SK-N-SH treated with all-trans-retinoic acid at 6 μM for 48 hours (cell line): ENCODE measurements at regions not wholly inside any gene's neighbourhood (a gene's known extent, or its start where the extent isn't known, plus 50 kb on each side); places are given as distances from the start of the nearest gene placed in this dataset.

ENCODE experiments used
- ATAC-seq: fragments of 200-7000 bp; cut with Tn5 transposase; 3 replicates; pipeline ENCODE4 v1.9.1; 2020; ENCODE audit warnings: mild to moderate bottlenecking, moderate library complexity
- ARNTL ChIP-seq: fragments of 450-650 bp; formaldehyde crosslinking; IDR thresholded peaks from 2 replicates; pipeline ENCODE4 v1.5.0; 2020; ENCODE audit warnings: low read depth, mild to moderate bottlenecking, moderate library complexity, borderline replicate concordance
- BACH2 ChIP-seq: fragments of 250-450 bp; sonication (Bioruptor Pico); IDR thresholded peaks from 2 replicates; pipeline ENCODE4 v1.9.0; 2021; ENCODE audit warnings: mild to moderate bottlenecking, borderline replicate concordance
- CSDC2 ChIP-seq: fragments of 250-450 bp; sonication (Bioruptor Pico); IDR thresholded peaks from 2 replicates; pipeline ENCODE4 v1.5.0; 2020; ENCODE audit warnings: mild to moderate bottlenecking, moderate library complexity
- CSRNP3 ChIP-seq: fragments of 250-450 bp; sonication (Bioruptor Pico); IDR thresholded peaks from 2 replicates; pipeline ENCODE4 v1.5.1; 2021; ENCODE audit warnings: mild to moderate bottlenecking, moderate library complexity
- GLIS3 ChIP-seq: fragments of 250-450 bp; sonication (Bioruptor Pico); IDR thresholded peaks from 2 replicates; pipeline ENCODE4 v1.5.0; 2020; ENCODE audit warnings: mild to moderate bottlenecking, moderate library complexity
- ISL1 ChIP-seq: fragments of 250-450 bp; sonication (Bioruptor Pico); IDR thresholded peaks from 2 replicates; pipeline ENCODE4 v2.1.2; 2022; ENCODE audit warnings: mild to moderate bottlenecking, moderate library complexity
- OSR1 ChIP-seq: fragments of 250-450 bp; sonication (Bioruptor Pico); IDR thresholded peaks from 2 replicates; pipeline ENCODE4 v1.8.0; 2022; ENCODE audit warnings: moderate library complexity, mild to moderate bottlenecking, inconsistent platforms
- PPARA ChIP-seq: fragments of 250-450 bp; sonication (Bioruptor Pico); IDR thresholded peaks from 2 replicates; pipeline ENCODE4 v1.5.0; 2020; ENCODE audit warnings: mild to moderate bottlenecking, borderline replicate concordance
- SNAI2 ChIP-seq: fragments of 250-450 bp; sonication (Bioruptor Pico); IDR thresholded peaks from 2 replicates; pipeline ENCODE4 v1.5.0; 2020; ENCODE audit warnings: mild to moderate bottlenecking, moderate library complexity
- TCF4 ChIP-seq: fragments of 250-450 bp; sonication (Bioruptor Pico); IDR thresholded peaks from 2 replicates; pipeline ENCODE4 v1.8.0; 2021; ENCODE audit warnings: mild to moderate bottlenecking, moderate library complexity, borderline replicate concordance
- ZC3H10 ChIP-seq: fragments of 250-450 bp; sonication (Bioruptor Pico); IDR thresholded peaks from 2 replicates; pipeline ENCODE4 v1.5.1; 2021; ENCODE audit warnings: mild to moderate bottlenecking, moderate library complexity
- ZFP3 ChIP-seq: fragments of 250-450 bp; sonication (Bioruptor Pico); IDR thresholded peaks from 2 replicates; pipeline ENCODE4 v1.5.0; 2020; ENCODE audit warnings: mild to moderate bottlenecking, moderate library complexity
- ZNF565 ChIP-seq: fragments of 450-650 bp; formaldehyde crosslinking; conservative IDR thresholded peaks from 2 replicates; pipeline ENCODE4 v1.5.0; 2020; ENCODE audit warnings: low read depth, mild to moderate bottlenecking, moderate library complexity
- ZNF70 ChIP-seq: fragments of 450-650 bp; formaldehyde crosslinking; IDR thresholded peaks from 2 replicates; pipeline ENCODE4 v1.5.0; 2020; ENCODE audit warnings: mild to moderate bottlenecking, moderate library complexity
- ZNF8 ChIP-seq: fragments of 450-650 bp; formaldehyde crosslinking; IDR thresholded peaks from 2 replicates; pipeline ENCODE4 v1.5.0; 2020; ENCODE audit warnings: mild to moderate bottlenecking, moderate library complexity
- TF ChIP-seq, protein P1 (sequence below): fragments of 250-450 bp; sonication (Bioruptor Pico); IDR thresholded peaks from 2 replicates; pipeline ENCODE4 v1.5.0; 2020; ENCODE audit warnings: mild to moderate bottlenecking, moderate library complexity
- TF ChIP-seq, protein P2 (sequence below): fragments of 250-450 bp; sonication (Bioruptor Pico); IDR thresholded peaks from 2 replicates; pipeline ENCODE4 v1.8.0; 2020; ENCODE audit warnings: mild to moderate bottlenecking, moderate library complexity, borderline replicate concordance
- TF ChIP-seq, protein P3 (sequence below): fragments of 250-450 bp; sonication (Bioruptor Pico); IDR thresholded peaks from 2 replicates; pipeline ENCODE4 v1.8.0; 2021; ENCODE audit warnings: low read depth, mild to moderate bottlenecking, moderate library complexity, borderline replicate concordance

DNA sequence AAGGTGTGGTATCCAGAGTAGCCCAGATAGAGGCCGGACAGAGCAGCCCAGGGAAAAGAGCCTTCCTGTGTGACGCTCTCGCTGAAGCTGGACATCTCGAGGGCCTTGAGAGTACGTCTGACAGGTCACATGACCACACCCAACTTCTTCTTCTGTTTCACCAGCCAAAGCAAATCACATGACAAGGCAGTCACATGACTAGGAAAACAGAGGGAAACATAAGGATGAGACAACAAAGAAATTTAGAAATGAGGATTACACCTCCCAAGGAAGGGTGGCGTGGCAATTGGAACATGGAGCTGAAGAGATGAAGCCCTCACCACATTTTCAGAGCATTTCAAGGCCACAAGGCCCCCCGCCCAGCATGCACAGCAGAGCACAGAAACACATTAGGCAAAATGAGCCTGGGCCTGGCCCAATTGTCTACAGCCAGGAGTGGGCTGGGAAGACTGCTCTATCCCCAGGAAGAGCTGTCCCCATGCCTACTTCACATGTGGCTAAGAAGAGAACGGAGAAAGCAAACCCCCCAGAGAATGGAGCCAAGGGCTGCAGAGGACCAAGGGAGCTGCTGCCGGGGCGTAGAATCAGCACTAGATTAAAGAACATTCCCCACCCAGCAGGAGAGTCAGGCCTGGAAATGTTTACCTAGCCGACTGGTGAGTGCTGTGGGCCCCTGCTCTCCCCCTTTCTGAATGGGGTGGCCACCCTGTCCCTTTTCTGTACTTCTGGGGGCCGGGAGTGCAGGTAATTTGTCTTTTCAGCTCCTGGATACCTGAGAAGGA, 305.1 kb downstream of the NPHP4 start:
- ATAC-seq: no peak
- no peak for TF ChIP-seq ZNF70 (CRISPR knock-in tag)
- TF ChIP-seq ARNTL (CRISPR knock-in tag): no peak
- no peak for TF ChIP-seq ISL1 (CRISPR knock-in tag)
- TF ChIP-seq ZNF8 (CRISPR knock-in tag): no peak
- TF ChIP-seq PPARA (CRISPR knock-in tag): no peak
- TF ChIP-seq CSDC2 (CRISPR knock-in tag): no peak
- TF ChIP-seq, protein P1, sequence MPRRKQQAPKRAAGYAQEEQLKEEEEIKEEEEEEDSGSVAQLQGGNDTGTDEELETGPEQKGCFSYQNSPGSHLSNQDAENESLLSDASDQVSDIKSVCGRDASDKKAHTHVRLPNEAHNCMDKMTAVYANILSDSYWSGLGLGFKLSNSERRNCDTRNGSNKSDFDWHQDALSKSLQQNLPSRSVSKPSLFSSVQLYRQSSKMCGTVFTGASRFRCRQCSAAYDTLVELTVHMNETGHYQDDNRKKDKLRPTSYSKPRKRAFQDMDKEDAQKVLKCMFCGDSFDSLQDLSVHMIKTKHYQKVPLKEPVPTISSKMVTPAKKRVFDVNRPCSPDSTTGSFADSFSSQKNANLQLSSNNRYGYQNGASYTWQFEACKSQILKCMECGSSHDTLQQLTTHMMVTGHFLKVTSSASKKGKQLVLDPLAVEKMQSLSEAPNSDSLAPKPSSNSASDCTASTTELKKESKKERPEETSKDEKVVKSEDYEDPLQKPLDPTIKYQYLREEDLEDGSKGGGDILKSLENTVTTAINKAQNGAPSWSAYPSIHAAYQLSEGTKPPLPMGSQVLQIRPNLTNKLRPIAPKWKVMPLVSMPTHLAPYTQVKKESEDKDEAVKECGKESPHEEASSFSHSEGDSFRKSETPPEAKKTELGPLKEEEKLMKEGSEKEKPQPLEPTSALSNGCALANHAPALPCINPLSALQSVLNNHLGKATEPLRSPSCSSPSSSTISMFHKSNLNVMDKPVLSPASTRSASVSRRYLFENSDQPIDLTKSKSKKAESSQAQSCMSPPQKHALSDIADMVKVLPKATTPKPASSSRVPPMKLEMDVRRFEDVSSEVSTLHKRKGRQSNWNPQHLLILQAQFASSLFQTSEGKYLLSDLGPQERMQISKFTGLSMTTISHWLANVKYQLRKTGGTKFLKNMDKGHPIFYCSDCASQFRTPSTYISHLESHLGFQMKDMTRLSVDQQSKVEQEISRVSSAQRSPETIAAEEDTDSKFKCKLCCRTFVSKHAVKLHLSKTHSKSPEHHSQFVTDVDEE (CRISPR knock-in tag): no peak
- TF ChIP-seq TCF4 (CRISPR knock-in tag): no peak
- TF ChIP-seq ZFP3 (CRISPR knock-in tag): no peak
- no peak for TF ChIP-seq CSRNP3 (CRISPR knock-in tag)

GRCh38 chr1:5686195-5686594, 306.0 kb downstream of the NPHP4 start:
- no peak for ATAC-seq
- TF ChIP-seq, protein P2, sequence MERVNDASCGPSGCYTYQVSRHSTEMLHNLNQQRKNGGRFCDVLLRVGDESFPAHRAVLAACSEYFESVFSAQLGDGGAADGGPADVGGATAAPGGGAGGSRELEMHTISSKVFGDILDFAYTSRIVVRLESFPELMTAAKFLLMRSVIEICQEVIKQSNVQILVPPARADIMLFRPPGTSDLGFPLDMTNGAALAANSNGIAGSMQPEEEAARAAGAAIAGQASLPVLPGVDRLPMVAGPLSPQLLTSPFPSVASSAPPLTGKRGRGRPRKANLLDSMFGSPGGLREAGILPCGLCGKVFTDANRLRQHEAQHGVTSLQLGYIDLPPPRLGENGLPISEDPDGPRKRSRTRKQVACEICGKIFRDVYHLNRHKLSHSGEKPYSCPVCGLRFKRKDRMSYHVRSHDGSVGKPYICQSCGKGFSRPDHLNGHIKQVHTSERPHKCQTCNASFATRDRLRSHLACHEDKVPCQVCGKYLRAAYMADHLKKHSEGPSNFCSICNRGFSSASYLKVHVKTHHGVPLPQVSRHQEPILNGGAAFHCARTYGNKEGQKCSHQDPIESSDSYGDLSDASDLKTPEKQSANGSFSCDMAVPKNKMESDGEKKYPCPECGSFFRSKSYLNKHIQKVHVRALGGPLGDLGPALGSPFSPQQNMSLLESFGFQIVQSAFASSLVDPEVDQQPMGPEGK (CRISPR knock-in tag): no peak
- TF ChIP-seq SNAI2: no peak
- no peak for TF ChIP-seq GLIS3 (CRISPR knock-in tag)
- TF ChIP-seq ZC3H10 (CRISPR knock-in tag): no peak
- no peak for TF ChIP-seq OSR1
- no peak for TF ChIP-seq CSDC2 (CRISPR knock-in tag)
- TF ChIP-seq, protein P3, sequence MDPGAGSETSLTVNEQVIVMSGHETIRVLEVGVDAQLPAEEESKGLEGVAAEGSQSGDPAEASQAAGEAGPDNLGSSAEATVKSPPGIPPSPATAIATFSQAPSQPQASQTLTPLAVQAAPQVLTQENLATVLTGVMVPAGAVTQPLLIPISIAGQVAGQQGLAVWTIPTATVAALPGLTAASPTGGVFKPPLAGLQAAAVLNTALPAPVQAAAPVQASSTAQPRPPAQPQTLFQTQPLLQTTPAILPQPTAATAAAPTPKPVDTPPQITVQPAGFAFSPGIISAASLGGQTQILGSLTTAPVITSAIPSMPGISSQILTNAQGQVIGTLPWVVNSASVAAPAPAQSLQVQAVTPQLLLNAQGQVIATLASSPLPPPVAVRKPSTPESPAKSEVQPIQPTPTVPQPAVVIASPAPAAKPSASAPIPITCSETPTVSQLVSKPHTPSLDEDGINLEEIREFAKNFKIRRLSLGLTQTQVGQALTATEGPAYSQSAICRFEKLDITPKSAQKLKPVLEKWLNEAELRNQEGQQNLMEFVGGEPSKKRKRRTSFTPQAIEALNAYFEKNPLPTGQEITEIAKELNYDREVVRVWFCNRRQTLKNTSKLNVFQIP (CRISPR knock-in tag): no peak
- TF ChIP-seq, protein P1 (CRISPR knock-in tag): no peak
- TF ChIP-seq BACH2: no peak
- no peak for TF ChIP-seq CSRNP3 (CRISPR knock-in tag)
- no peak for TF ChIP-seq PPARA (CRISPR knock-in tag)
- TF ChIP-seq ZNF565: no peak
- TF ChIP-seq ARNTL (CRISPR knock-in tag): no peak
- TF ChIP-seq TCF4 (CRISPR knock-in tag): no peak
- TF ChIP-seq ZFP3 (CRISPR knock-in tag): no peak
